NCI-H128 (cell line): ENCODE measurements at regions not wholly inside any gene's neighbourhood (a gene's known extent, or its start where the extent isn't known, plus 50 kb on each side); places are given as distances from the start of the nearest gene placed in this dataset.
A peak's percentile ranks its signal among the peaks of the same experiment; 100 is the strongest.

ENCODE experiments used
- DNase-seq: peaks from one replicate; lab custom pipeline; 2025; ENCODE audit not compliant: unreplicated experiment; lab: John Stamatoyannopoulos, UW

DNA sequence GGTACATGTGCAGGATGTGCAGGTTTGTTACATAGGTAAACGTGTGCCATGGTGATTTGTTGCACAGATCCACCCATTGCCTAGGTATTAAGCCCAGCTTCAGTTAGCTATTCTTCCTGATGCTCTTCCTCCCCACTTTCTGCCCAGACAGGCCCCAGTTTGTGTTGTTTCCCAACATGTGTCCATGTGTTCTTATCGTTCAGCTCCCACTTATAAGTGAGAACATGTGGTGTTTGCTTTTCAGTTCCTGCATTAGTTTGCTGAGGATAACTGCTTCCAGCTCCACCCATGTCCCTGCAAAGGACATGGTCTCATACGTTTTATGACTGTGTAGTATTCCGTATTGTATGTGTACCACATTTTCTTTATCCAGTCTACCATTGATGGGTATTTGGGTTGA is 251.7 kb upstream of the NOVA1 start:
- DNase-seq, result no peak

DNA sequence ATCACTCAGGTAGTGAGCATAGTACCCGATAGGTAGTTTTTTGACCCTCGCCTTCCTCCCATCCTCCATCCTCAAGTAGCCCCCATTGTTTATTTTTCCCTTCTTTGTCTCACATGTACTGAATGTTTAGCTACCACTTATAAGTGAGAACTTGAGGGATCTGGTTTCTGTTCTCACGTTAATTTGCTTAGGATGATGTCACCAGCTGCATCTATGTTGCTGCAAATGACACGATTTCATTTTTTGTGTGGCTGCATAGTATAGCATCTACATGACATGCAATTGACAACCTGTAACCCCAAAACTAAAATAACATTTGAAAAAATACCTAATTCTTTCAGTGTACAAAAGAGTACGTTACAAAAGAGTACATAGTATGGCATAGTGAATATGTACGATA is 254.0 kb upstream of the NOVA1 start:
- no peak for DNase-seq

DNA sequence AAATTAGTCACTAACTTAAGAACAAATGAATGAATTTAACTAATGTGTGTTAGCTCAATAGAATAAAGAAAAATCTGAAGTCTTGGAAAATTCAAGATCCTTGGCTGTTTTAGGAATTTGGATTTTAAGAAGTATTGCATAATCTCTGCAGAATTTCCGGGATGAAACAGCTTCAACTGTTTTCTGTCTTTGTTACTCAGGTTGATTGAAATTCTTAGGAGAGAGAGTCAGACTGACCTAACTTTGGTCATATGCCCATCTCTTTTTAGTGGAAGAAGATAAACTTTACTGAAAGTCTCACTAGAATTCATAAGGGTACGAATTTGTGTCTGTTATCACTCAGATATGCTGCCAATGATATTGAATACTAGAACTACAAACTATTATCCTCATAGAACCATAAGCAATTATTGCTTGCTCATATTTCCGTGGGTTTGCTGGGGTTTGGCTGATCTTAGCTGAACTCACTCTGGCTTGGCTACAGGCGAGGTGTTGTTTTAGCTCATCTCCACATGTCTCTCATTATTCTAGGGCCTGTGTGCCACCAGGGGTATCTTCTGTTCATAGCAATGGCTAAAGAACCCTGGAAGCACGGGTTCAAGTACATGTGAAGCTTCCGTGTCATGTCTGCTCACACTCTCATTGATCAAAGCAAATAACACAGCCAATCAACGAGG is 257.4 kb upstream of the NOVA1 start:
- no peak for DNase-seq

- peak; percentile 9 for DNase-seq
These were observed 259.2 kb upstream of the NOVA1 start for GRCh38 chr14:26856876-26857518.

DNA sequence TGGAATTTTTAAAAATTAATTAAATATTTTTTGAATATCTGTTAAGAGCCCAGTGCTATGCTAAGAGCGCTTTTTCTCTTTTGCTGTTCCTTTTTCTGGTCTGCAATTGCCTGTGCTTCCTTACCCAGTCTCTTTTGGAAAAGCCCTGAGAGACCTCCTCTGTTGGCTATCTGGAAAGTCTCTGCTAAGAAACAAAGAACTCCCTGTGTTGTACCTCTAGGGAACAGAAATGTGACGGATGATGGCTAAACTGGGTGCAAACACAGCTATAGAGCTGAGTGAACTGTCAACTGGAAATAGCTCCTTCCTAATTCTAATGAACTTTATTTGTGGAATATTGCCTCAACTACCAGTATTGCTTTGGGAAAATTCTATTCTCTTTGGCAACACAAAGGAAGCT is 261.6 kb upstream of the NOVA1 start:
- no peak for DNase-seq

DNA sequence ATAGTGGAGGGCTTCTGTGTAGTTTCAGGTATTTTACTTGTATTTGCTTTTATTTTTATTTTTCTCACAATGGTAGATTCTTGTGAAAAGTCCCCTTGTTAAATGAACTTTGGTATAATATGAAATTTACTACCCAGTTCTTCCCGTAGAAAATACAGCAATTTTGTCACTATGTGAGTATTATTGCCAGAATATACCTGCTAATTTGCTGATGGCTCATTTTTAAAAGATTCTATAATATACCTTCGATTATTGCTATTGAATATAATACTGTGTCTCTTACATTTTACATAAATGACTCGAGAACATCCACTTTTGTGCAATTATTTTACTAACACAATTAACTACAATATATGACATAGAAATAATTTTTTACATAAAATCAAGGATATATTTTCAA is 262.3 kb upstream of the NOVA1 start:
- DNase-seq, result no peak

- DNase-seq, result no peak
These were observed 265.9 kb upstream of the NOVA1 start for GRCh38 chr14:26863736-26864135.

- DNase-seq, result no peak
These were observed 268.9 kb upstream of the NOVA1 start for GRCh38 chr14:26866721-26867120.

- no peak for DNase-seq
These were observed 269.4 kb upstream of the NOVA1 start for GRCh38 chr14:26867171-26867757.

- no peak for DNase-seq
These were observed 272.3 kb upstream of the NOVA1 start for GRCh38 chr14:26870096-26870495.

DNA sequence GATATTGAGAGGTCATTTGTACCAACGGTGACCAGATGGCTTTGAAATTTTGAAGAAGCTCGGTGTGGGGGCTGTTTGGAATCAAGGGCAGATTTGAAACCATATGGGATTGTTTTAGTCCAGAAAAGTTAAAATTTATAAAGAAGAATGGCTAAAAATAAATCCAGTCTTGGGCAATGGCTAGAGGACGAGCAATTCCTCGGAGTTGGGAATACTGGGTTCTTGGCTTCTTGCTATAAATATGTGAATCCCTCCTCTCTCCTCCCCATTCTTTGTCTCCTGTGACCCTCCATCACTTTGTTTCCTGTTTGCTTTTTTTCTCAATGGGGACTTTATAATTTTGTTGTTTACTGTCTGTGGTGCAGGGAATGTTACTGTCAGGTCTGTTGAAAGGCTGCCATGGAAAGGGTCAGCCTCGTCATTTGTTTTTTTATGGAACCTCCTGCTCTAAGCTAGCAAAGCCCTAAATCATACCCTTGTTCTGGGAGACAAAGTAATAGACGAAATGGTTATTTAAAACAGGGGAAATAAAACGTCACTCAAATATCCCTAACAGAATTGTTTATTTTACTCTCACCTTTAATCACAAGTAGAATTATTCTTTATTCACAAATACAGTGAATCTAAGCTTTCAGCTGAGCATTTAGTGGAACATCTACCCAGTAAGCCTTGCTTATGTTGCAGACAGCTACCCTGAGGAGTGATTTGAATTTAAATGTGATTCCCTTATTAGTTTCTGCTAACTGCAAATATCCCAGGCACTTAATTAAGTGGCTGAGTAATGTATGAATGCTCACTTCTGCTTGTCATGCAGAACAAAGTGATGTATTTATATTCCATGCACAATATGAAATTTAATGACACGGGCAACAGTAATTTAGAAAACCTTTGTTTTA is 273.1 kb upstream of the NOVA1 start:
- no peak for DNase-seq

DNA sequence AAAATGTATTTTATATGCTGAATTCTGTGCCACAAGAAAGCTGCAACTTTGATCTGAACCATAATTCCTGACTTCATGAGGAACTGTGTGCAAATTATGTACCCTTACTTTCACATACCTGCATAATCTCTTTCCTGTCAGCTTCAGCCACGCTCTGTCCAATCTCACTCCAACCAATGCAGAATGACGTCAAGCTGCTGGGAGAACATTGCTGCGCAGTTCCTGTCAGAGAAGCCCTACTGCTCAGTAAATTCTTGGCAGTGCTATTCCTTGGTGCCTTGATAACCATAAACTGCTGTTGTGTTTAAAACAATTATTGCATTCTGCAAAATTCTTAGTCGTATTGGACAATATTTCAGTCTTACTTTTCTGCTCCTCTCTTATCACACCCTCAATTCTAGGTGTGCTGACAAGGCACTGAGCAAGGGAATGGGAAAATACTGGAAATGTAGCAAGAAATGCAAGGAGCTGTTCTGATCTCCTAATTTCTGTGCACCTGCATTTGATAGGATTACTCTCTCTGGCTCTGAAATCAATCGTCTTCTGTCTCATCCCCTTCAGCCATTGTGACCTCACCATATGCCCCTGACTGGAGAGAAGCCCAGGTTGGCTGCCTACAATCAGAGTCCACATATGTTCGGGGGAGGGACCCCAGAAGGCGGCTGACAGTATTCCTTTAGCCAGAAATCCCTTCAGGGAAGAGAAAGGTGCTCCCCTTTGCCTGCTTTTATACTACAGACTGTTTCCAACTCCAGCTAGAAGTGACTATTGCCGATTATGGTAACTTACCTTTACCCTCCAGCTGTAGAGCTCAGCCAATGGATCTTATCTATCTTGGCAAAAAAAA is 274.9 kb upstream of the NOVA1 start:
- DNase-seq, result no peak

- DNase-seq, result no peak
These were observed 275.6 kb upstream of the NOVA1 start for GRCh38 chr14:26873362-26873960.

DNA sequence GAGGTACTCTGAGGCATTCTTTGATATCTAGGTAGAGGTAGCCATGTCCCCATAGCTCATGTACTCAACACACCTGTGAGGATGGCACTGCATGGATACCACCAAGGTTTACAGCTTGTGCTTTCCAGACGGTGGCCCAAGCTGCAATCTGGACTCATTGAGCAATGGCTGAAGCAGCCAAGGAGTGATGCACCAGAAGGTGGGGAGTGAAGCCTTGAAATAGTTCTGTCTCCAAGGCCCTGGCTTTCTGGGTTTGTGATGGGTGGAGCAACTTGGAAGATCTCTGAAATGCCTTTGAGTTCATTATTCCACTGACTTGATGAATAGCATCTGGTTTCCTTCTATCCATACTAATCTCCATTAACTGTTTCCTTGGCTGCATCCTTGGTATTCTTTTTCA is 290.0 kb upstream of the NOVA1 start:
- DNase-seq, result no peak

GRCh38 chr14:26888592-26888991 is 290.8 kb upstream of the NOVA1 start:
- DNase-seq, result no peak

GRCh38 chr14:26896447-26896846 is 298.6 kb upstream of the NOVA1 start:
- DNase-seq, result no peak

DNA sequence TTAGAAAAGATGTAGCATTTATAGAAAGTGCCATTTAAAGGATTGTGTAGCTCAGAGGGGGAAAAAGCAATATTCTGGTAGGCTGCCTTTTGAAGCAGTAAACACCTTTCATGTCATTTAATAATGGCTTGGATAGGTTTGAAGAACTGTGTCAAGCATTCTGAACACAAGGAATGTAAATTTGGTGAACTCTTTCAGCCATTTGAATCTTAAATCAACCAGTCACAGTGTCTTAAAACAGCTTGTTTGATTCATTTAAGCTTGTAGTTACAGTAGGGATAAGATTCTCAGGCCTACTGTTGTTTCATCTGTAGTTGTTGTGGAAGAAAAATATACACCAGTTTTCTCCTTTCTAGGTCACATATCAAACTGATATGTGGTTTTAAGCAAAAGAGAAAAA is 299.4 kb upstream of the NOVA1 start:
- no peak for DNase-seq

- no peak for DNase-seq
These were observed 307.4 kb upstream of the NOVA1 start for GRCh38 chr14:26905229-26905628.

DNA sequence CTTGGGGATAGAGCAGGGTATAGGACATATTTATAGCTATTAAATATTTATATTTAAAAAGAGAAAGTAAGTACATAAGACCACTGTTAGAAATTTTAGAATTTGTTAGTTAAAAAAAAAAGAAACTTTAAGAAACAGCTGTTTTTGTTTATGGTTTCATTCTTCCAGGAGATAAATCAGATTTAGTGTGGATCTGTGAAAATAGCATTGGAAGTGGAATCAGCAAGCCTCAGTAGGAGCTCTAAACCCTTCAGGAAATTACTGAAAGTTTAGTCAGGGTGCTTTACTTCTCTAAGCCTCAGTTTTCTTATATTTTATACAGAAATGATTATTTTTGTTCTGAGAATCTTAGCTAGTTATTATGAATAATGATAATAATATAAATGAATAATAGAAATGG is 316.0 kb upstream of the NOVA1 start:
- DNase-seq, result no peak

GRCh38 chr14:26917086-26917485 is 319.3 kb upstream of the NOVA1 start:
- no peak for DNase-seq
